GM13976 (cell line): ENCODE measurements at regions not wholly inside any gene's neighbourhood (a gene's known extent, or its start where the extent isn't known, plus 50 kb on each side); places are given as distances from the start of the nearest gene placed in this dataset.
"Not testable (repeated sequence)": the region's sequence is repeated elsewhere in the genome, so short reads cannot be mapped to it uniquely, and the experiment has no call there.

Experiments
- DNase-seq: peaks from one replicate; pipeline ENCODE4 v3.0.0; 2012; ENCODE audit warnings: low spot score
- in situ Hi-C: fragments of 300-500 bp; cut with MboI; formaldehyde crosslinking; loops from one replicate; pipeline ENCODE4 v1.12.0; 2022; ENCODE audit warnings: low sequenced_read_pairs, mixed read lengths, inconsistent platforms; ENCODE audit not compliant: unreplicated experiment
- TF ChIP-seq, protein P1 (sequence below): IDR thresholded peaks from 2 replicates; pipeline ENCODE4 v1.5.1; 2012; ENCODE audit warnings: borderline replicate concordance, mild to moderate bottlenecking; ENCODE audit not compliant: insufficient read depth; ENCODE audit errors: extremely low read depth, missing control alignments, control extremely low read depth

DNA sequence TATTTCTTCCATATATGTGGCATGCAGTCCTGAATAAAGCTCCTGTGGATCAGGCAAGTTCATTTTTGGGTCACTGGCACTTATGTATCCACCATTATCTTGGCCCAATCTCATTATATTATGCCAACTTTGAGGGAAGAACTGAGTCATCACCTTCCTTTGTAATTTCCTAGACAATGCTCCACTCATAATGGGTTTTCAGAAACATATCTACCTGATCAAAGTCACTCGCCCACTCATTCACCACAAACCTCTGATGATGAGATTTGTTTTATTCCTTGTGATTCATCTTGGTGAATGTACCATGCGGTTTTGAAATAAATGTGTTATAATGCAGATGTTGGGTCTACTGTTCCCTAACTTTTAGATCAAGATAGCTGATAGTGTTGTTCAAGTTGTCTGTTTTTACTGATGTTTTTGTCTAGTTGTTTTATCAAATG is 525.8 kb downstream of the KIF20B start:
- TF ChIP-seq, protein P1, sequence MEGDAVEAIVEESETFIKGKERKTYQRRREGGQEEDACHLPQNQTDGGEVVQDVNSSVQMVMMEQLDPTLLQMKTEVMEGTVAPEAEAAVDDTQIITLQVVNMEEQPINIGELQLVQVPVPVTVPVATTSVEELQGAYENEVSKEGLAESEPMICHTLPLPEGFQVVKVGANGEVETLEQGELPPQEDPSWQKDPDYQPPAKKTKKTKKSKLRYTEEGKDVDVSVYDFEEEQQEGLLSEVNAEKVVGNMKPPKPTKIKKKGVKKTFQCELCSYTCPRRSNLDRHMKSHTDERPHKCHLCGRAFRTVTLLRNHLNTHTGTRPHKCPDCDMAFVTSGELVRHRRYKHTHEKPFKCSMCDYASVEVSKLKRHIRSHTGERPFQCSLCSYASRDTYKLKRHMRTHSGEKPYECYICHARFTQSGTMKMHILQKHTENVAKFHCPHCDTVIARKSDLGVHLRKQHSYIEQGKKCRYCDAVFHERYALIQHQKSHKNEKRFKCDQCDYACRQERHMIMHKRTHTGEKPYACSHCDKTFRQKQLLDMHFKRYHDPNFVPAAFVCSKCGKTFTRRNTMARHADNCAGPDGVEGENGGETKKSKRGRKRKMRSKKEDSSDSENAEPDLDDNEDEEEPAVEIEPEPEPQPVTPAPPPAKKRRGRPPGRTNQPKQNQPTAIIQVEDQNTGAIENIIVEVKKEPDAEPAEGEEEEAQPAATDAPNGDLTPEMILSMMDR = no peak
- in situ Hi-C loops = no loop called here
- no peak for DNase-seq

DNA sequence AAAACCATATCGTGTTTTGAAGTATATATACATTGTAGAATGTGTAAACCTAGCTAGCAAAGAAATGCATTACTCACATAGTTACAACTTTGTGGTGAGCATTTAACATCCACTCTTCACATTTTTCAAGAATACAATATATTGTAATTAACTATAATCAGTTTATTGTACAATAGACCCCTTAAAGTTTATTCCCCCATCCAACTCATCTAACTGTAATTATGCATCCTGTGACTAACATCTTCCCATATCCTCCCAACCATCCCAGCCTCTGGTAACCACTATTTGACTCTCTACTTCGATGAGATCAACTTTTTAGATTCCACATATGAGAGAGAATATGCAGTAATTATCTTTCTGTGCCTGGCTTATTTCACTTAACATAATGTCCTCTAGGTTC is 526.4 kb downstream of the KIF20B start:
- no peak for DNase-seq
- in situ Hi-C loops = no loop called here

DNA sequence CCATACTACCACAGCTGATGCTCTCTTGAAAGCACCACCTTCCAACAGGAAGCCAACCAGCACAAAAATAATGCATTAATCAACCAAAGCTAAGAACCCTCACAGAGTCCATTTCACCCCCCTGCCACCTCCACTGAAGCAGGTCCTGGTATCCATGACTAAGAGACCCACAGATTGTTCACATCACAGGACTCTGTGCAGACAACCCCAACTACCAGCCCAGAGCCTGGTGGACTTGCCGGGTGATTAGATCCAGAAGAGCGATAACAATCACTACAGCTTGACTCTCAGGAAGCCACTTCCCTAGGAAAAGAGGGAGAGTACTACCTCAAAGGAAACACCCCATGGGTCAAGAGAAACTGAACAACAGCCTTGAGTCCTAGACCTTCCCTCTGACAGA is 528.1 kb downstream of the KIF20B start:
- TF ChIP-seq, protein P1 = no peak
- no peak for DNase-seq
- in situ Hi-C loops = no loop called here

More for the DNA sequence above, 526.4 kb downstream of the KIF20B start:
- TF ChIP-seq, protein P1 = no peak

DNA sequence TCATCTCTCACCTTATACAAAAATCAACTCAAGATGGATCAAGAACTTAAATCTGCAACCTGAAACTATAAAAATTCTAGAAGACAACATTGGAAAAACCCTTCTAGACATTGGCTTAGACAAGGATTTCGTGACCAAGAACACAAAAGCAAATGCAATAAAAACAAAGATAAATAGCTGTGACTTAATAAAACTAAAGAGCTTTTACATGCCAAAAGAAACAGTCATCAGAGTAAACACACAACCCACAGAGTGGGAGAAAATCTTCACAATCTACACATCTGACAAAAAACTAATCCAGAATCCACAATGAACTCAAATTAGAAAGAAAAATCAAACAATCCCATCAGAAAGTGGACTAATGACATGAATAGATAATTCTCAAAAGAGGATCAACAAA is 532.4 kb downstream of the KIF20B start:
- in situ Hi-C loops, DNase-seq: not testable (repeated sequence)

DNA sequence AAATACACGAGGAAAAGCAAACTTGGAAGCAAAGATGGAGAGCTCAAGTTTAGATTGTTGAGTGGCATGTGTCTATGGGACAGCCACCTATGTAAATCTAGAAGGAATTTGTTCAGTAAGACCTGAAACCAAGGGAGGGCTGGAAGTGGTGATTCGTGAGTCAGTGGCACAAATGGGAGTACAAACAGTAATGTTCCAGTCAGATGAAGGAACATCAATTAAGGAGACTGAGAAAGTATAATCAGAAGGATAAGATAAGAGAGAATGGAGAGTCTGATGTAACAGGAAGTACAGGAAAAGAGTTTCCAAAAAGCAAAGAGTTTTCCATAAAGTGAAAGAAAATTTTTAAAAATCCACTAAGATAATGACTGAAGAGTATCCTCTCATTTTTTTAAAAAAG is 544.2 kb downstream of the KIF20B start:
- in situ Hi-C loops = no loop called here
- TF ChIP-seq, protein P1 = no peak
- DNase-seq = no peak

DNA sequence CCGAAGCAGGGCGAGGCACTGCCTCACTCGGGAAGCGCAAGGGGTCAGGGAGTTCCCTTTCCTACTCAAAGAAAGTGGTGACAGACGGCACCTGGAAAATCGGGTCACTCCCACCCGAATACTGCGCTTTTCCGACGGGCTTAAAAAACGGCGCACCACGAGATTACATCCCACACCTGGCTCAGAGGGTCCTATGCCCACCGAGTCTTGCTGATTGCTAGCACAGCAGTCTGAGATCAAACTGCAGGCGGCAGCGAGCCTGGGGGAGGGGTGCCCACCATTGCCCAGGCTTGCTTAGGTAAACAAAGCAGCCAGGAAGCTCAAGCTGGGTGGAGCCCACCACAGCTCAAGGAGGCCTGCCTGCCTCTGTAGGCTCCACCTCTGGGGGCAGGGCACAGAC is 549.4 kb downstream of the KIF20B start:
- DNase-seq, in situ Hi-C loops: not testable (repeated sequence)

DNA sequence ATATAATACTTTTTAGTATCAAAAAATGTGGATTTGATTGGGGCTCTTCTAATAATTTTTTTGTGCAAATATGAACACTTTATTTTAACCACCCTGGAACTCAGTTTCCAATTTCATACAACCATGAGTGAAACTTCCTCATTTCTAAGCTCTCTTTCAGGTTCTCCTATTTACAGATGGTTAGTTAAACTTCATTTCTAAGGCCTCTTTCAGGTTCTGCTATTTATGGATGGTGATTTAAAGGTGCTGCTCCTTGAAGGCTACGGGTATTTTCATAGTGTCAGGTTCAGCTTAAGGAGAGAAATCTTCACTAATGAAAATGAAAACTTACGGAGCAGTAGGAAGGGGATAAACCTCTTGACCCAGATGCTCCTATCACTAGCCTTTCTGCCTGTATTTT is 568.3 kb downstream of the KIF20B start:
- DNase-seq = no peak
- in situ Hi-C loops = no loop called here
- TF ChIP-seq, protein P1 = no peak

DNA sequence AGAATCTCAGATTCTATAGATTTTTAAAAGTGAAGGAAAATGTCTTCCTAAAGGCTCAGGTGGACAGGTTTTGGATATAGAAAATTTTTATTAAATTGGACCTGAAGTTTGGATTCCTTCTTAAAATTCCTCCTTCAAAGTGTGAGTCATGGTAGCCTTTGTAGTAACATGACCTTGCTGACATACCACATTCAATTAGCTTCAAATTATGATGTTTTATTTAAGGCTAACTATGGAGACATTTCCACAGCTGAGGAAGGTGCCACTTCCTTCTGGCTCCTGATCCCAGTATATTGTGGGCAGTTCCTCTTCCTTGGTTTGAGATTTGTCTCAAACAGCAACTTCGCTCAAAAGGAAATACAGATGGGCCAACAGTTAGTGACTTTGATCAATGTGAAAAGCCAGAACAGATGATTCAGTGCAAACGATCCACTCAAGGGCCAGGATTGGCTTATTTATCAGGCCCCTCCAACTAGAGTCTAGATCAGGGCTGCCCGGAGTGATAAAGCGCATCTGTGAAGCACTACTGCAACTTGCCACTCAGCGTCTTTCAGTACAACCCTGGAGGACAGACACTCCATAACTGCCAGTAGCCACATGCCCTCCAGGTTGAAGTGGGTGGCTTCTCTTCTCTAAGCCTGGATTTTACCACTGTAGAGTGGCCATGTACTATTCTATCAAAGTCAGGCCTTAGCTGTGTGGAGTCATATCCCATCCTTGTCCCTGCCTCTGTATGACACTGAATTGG is 573.5 kb downstream of the KIF20B start:
- in situ Hi-C loops = no loop called here
- DNase-seq = no peak
- TF ChIP-seq, protein P1 = no peak
